ENCODE measurements at regions not wholly inside any gene's neighbourhood (a gene's known extent, or its start where the extent isn't known, plus 50 kb on each side); places are given as distances from the start of the nearest gene placed in this dataset.
"Not testable (repeated sequence)": the region's sequence is repeated elsewhere in the genome, so short reads cannot be mapped to it uniquely, and the experiment has no call there.

DNA sequence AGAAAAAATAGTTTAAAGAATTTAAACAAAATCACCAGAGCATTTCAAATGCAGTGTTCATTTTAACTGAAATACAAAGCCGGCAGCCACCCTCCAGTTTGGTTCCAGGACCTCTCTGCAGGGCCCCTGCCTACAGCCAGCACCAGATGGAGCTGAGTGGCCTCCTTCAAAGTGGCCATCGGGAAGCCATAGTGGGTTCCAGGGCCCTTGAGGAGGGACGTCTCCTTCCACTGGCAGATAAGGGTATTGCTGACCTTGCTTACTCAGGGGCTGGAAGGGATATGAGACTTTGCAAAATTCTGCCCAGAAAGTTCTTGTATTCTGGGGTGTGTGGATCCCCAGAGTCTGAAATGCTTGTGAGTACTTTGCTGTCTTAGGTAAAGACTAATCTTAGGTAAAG, 205.2 kb upstream of the APCDD1 start:
- DNase-seq: no peak

- no peak for DNase-seq
Observed at GRCh38 chr18:10249801-10250200, 204.6 kb upstream of the APCDD1 start.

DNA sequence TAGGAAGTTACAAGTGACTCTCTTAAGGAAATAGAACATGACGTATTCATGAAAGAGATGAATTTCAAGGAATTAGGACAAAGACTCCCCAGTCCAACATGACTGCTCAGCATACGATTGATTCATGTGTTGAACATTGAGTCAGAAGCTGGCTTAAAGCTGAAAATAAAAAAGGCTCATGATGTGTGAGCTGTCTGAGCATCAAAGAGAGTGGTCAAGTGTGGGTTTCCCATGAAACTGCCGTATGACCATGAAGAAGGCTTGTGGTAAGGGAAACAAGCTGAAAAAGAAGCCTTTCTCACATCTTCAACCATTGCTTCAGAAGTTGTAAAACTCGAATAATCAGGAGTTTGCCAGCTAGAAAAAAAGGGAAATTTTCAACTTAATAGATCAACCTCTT, 201.9 kb upstream of the APCDD1 start:
- DNase-seq: no peak

DNA sequence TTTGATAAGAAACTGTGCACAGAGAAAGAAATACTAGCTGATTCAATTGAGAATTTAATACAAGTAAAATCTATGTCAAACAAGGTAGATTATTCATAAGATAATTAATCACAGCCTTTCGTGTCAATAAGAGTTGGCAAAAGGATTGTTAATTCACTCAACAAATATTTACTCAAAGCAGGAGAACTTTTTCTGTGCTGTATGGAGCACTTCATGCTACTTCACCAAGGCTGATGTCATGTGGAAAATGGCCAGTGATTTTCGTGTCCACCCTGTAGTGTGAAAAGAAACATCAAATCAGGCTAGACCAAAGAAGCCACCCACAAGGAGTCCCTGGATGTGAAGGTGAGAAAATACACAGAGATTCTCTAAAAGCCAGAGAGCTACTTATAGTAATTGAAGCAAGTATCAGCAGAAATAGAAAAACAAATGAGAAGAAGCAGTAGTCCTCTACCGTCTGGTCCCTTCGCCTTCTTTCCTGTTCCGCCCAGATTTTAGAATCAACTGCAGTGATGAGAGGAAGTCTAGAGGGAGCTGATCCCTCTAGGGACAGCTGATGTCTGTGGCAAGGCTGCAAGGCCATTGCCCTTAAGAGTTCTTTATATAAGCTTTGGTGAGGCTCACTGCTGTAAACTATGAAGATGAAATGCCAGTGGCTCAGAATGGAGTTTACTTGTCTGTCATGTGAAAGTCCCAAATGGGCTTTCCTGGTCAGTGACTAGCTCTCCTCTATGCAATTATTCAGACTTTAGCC, 201.3 kb upstream of the APCDD1 start:
- no peak for DNase-seq

DNA sequence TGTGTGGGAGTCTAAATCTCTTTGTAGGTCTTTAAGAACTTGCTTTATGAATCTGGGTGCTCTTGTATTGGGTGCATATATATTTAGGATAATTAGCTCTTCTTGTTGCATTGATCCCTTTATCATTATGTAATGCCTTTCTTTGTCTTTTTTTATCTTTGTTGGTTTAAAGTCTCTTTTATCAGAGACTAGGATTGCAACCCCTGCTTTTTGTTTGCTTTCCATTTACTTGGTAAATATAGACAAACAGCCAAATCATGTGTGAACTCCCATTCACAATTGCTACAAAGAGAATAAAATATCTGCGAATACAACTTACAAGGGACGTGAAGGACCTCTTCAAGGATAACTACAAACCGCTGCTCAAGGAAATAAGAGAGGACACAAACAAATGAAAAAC, 198.2 kb upstream of the APCDD1 start:
- not testable (repeated sequence) for DNase-seq

DNA sequence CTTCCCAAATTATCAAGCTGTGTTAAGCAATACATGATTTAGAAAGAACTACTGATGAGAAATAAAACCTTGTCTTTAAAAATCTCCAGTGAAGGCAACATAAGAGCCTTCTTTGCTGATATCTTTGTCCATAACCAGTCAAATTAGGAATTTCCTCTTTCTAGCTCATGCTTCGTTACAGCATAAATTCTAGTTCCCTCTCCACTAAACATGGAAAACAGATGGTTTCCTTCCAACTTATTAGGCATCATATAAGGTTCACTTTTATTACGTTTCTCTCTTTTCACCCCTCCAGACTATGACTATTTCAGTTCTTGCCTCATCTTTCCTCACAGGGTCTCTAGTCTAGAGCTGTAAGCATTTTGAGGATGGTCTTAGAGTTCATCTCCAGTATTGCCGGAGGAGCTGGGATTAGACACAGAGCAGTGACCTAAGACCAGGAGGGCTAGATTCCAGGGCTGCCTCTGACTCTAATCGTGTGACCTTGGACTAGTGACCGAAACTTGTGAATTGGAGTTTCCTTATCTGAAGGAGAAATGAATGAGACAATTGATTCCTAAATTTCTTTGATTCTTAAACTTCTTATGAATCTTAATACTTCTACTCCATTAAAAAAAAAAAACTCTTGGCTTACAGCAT, 195.5 kb upstream of the APCDD1 start:
- no peak for DNase-seq

DNA sequence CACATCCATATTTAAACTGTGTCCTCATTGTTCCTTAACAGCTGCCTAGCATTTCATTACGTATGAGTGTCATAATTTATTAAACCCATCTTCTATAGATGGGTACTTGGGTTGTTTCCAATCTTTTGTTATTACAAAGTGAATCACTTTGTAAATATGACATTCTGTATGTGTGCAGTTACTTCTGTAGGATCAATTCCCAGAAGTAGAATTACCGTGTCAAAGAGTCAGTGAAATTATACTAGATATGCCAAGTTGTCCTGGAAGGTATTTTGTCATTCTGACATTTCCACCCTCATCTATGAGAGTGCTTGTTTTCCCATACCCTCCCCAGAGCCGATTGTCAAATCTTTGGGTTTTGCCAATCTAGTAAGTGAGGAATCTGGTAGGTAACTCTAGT, 194.5 kb upstream of the APCDD1 start:
- DNase-seq: no peak

GRCh38 chr18:10261344-10262276, 192.8 kb upstream of the APCDD1 start:
- DNase-seq: no peak

DNA sequence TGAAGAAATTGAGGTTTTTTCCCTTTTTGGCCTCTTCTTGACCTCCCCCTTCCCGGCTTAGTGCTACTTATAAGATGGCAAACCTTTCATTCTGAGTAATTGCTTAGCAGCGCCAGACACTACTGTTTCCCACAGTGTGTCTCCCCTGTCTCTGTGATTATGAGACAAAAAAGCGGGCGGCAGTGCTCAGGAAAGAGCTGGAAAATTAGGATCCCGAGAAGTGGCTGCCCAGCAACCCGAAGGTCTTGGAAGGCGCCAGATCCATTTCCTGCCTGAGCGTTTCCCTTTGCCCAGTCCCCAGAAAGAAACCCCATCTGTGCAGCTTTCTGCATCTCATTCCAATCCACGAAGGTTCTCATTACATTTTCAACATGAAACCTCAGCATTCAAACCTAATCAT, 191.9 kb upstream of the APCDD1 start:
- DNase-seq: no peak

DNA sequence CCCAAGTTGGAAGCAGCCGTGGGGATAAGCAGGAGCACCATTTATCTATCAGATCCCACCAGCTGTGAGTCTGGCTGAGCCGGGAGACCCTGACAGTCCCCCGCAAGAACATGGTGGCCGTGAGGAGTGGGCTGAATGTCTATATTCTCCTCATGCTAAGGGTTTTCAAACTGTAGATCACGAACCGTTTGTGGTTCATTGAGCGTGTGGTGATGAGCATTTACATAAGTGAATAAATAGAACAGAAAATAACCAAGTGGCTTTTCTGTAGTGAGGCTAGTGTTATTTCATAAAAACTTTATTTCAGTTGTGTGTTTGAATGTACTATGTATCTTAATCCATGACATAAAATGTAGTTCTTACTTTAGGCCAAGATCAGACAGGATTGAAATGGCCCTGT, 190.2 kb upstream of the APCDD1 start:
- no peak for DNase-seq

- DNase-seq: no peak
Observed at GRCh38 chr18:10265560-10266333, 188.7 kb upstream of the APCDD1 start.

DNA sequence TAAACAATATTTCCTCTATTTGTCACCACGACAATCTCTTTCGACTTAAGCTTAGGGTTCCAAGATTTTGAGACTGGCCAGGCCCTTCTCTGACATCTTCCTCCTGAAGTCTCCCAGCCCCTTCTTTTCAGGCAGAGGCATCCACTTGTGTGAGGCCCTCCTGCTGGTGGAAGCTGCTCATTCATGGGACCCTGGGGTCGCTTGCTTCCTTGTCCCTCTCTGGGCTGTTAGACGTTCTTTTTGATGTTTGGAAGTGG, 188.2 kb upstream of the APCDD1 start:
- peak; percentile 56 for DNase-seq

GRCh38 chr18:10269261-10269660, 185.2 kb upstream of the APCDD1 start:
- DNase-seq: no peak

- DNase-seq: no peak
Observed at GRCh38 chr18:10270151-10270571, 184.3 kb upstream of the APCDD1 start.

- no peak for DNase-seq
Observed at GRCh38 chr18:10271481-10271880, 183.0 kb upstream of the APCDD1 start.

DNA sequence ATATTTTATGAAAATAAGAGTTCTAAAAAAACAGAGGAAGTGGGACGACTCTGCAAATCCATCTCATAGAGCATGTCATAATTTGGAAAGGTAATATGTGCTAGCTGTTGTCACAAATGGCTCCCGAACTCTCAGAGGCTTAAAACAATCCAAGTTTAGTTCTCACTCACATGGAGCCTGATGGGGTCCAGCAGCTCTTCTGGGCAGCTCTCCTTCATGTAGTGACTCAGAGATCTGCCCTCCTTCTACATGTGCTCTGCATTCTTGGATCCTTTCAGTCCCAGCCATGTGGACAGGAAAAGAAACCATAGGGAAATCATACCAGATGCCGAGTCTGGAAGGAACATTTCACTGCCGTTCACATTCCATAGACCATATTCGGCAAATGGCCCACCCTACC, 180.1 kb upstream of the APCDD1 start:
- DNase-seq: peak; percentile 67

GRCh38 chr18:10275486-10275885, 178.9 kb upstream of the APCDD1 start:
- no peak for DNase-seq

DNA sequence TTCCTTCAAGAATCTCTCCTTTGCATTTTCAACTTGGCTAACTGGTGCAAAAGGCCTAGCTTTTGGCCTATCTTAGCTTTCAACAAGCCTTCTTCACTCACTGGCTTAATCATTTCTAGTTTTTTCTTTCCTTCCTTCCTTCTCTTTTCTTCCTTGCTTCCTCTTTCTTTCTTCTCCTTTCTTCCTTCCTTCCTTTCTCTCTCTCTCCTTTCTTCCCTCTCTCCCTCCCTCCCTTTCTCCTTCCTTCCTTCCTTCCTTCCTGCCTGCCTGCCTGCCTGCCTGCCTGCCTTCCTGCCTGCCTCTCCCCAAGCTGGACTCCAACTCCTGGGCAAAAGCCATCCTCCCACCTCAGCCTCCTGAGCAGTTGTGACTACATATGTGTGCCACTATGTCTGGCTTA, 176.2 kb upstream of the APCDD1 start:
- DNase-seq: no peak

GRCh38 chr18:10279471-10279870, 175.0 kb upstream of the APCDD1 start:
- DNase-seq: no peak

DNA sequence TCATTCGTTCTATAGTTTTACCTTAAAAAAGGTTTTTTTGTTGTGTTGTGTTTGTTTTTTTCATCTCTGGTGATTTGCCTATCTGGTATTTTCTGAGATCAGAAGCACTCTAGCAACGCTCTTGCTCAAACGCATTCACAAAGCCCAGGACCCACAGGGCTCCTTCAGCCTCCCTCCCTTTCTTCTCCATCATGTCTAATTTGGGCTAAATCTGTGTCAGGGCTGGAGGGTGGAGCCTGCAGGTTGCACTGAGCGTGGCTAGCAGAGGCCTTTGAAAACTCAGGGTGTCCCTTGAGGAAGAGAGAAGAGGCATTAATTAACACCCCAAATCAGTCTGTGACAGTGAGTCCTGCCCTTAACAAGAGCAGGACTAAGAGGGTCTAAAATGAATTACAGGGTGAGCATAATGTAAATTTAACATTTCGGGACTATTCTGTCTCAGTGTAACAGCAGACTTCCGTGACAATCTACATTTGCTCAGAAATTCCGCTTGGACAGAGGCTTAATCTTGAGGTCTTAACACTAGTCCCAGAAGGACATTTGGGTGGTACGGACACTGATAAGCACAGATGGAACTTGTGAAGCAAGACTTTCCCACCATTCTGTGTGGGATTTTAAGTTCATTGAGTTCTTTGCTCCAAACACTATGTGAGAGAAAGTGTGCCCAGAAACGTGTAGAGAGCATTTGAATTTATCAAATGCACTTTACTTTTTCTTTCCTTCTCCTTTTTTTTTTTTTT, 174.4 kb upstream of the APCDD1 start:
- DNase-seq: no peak

GRCh38 chr18:10284540-10285282, 169.7 kb upstream of the APCDD1 start:
- DNase-seq: peak; percentile 51
